Neural cell (in vitro differentiated cells): ENCODE measurements at regions not wholly inside any gene's neighbourhood (a gene's known extent, or its start where the extent isn't known, plus 50 kb on each side); places are given as distances from the start of the nearest gene placed in this dataset.

Experiments
- H2AFZ ChIP-seq: fragments of 200-600, 300-800 bp; sonication (generic), shearing (Covaris generic); 2 replicates; pipeline ENCODE4 v1.6.0; 2014; ENCODE audit warnings: low read depth, mild to moderate bottlenecking, antibody characterized with exemption, low read length, moderate library complexity
- H3F3A ChIP-seq: fragments of 200-600 bp; shearing (Covaris generic); 2 replicates; pipeline ENCODE4 v1.6.1; 2016; ENCODE audit warnings: mild to moderate bottlenecking, moderate library complexity, mixed read lengths, antibody characterized with exemption, low read length; ENCODE audit not compliant: insufficient read depth, poor library complexity, severe bottlenecking
- H3K27ac ChIP-seq: fragments of 200-600, 300-800 bp; sonication (generic), shearing (Covaris generic); 2 replicates; pipeline ENCODE4 v1.5.1; 2014; ENCODE audit warnings: mild to moderate bottlenecking, low read length, moderate library complexity
- H3K27me3 ChIP-seq: fragments of 300-800, 200-600 bp; sonication (generic), shearing (Covaris generic); 2 replicates; pipeline ENCODE4 v1.6.0; 2014; ENCODE audit warnings: mild to moderate bottlenecking, low read depth, low read length, moderate library complexity; ENCODE audit not compliant: insufficient read depth
- H3K36me3 ChIP-seq: fragments of 300-800, 200-600 bp; sonication (generic), shearing (Covaris generic); 2 replicates; pipeline ENCODE4 v1.5.1; 2014; ENCODE audit warnings: mild to moderate bottlenecking, antibody characterized with exemption, low read length, moderate library complexity; ENCODE audit not compliant: insufficient read depth
- H3K4me2 ChIP-seq: fragments of 300-800, 200-600 bp; sonication (generic), shearing (Covaris generic); 2 replicates; pipeline ENCODE4 v1.6.0; 2014; ENCODE audit warnings: mild to moderate bottlenecking, low read length
- H3K4me3 ChIP-seq: fragments of 300-800, 200-600 bp; sonication (generic), shearing (Covaris generic); 2 replicates; pipeline ENCODE4 v1.5.1; 2014; ENCODE audit warnings: mild to moderate bottlenecking, low read length, moderate library complexity
- H3K79me2 ChIP-seq: fragments of 200-600 bp; shearing (Covaris generic); replicated peaks from 2 replicates; pipeline ENCODE4 v1.6.0; 2014; ENCODE audit warnings: mild to moderate bottlenecking, low read length, moderate library complexity; ENCODE audit not compliant: insufficient read depth
- H3K9ac ChIP-seq: fragments of 300-800, 200-600 bp; sonication (generic), shearing (Covaris generic); 2 replicates; pipeline ENCODE4 v1.6.1; 2016; ENCODE audit warnings: mild to moderate bottlenecking, low read length, mixed read lengths
- H3K9me2 ChIP-seq: fragments of 200-600 bp; shearing (Covaris generic); 2 replicates; pipeline ENCODE4 v1.6.1; 2016; ENCODE audit warnings: mild to moderate bottlenecking, low read length, mixed read lengths; ENCODE audit not compliant: insufficient read depth
- H3K9me3 ChIP-seq: fragments of 200-600, 300-800 bp; sonication (generic), shearing (Covaris generic); 2 replicates; pipeline ENCODE4 v1.6.1; 2016; ENCODE audit warnings: mild to moderate bottlenecking, mixed run types, low read length, moderate library complexity, mixed read lengths
- H4K20me1 ChIP-seq: fragments of 200-600 bp; shearing (Covaris generic); 2 replicates; pipeline ENCODE4 v1.6.1; 2016; ENCODE audit warnings: mild to moderate bottlenecking, mixed run types; ENCODE audit not compliant: insufficient read depth
- EP300 ChIP-seq: fragments of 450-650 bp; conservative IDR thresholded peaks from 2 replicates; pipeline ENCODE4 v1.6.1; 2014; ENCODE audit warnings: antibody characterized with exemption, mild to moderate bottlenecking, moderate library complexity; ENCODE audit not compliant: poor library complexity, severe bottlenecking
- EZH2 ChIP-seq: fragments of 200-600, 300-800 bp; shearing (Covaris generic), sonication (generic); IDR thresholded peaks from 2 replicates; pipeline ENCODE4 v1.6.1; 2014; ENCODE audit warnings: antibody characterized with exemption, low read length, borderline replicate concordance, mild to moderate bottlenecking; ENCODE audit not compliant: insufficient read depth, poor library complexity, severe bottlenecking
- MXI1 ChIP-seq: fragments of 450-650 bp; conservative IDR thresholded peaks from 2 replicates; pipeline ENCODE4 v1.6.1; 2014; ENCODE audit warnings: antibody characterized with exemption, mild to moderate bottlenecking; ENCODE audit not compliant: poor library complexity, severe bottlenecking
- POLR2AphosphoS5 ChIP-seq: IDR thresholded peaks from 2 replicates; pipeline ENCODE4 v1.6.1; 2012
- RAD21 ChIP-seq: fragments of 450-650 bp; conservative IDR thresholded peaks from 2 replicates; pipeline ENCODE4 v1.6.1; 2014; ENCODE audit warnings: antibody characterized with exemption, mild to moderate bottlenecking, moderate library complexity
- SMC3 ChIP-seq: fragments of 450-650 bp; conservative IDR thresholded peaks from 2 replicates; pipeline ENCODE4 v1.6.1; 2014; ENCODE audit warnings: antibody characterized with exemption, mild to moderate bottlenecking, moderate library complexity; ENCODE audit not compliant: poor library complexity
- TAF1 ChIP-seq: IDR thresholded peaks from 2 replicates; pipeline ENCODE4 v1.6.1; 2012; ENCODE audit warnings: low read depth
- TF ChIP-seq, protein P1 (sequence below): IDR thresholded peaks from 2 replicates; pipeline ENCODE4 v1.6.1; 2012; ENCODE audit warnings: borderline replicate concordance
- TF ChIP-seq, protein P2 (sequence below): fragments of 450-650 bp; IDR thresholded peaks from 2 replicates; pipeline ENCODE4 v1.5.1; 2014; ENCODE audit warnings: antibody characterized with exemption, mild to moderate bottlenecking, moderate library complexity; ENCODE audit not compliant: poor library complexity, severe bottlenecking

DNA sequence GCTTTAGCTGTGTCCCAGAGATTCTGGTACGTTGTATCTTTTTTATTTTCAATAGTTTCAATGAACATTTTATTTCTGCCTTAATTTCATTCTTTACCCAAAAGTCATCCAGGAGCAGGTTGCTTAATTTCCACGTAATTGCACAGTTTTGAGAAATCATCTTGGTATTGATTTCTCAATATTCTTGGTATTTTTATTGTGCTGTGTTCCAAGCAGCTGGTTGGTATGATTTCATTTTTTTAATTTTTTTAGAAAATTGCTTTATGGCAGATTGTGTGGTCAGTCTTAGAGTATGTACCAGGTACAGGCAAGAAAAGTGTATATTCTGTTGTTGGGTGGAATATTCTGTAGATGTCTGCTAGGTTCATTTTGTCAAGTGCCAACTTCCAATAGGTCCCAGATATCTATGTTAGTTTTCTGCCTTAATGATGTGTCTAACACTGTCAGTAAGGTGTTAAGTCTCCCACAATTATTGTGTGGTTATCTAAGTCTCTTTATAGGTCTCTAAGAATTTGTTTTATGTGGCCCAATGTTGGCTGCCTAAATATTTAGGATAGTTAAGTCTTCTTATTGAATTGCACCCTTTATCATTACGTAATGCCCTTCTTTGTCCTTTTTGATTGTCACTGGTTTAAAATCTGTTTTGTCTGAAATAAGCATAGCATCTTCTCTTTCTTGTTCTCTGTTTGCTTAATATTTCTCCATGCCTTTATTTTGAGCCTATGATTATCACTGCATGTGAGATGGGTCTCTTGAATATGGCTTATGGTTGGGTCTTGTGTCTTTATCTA lies 366.9 kb upstream of the IRAK1BP1 start:
- no peaks in the 10 kb centered on the region for H3K27me3 ChIP-seq
- no peak overlapping the region for H3K4me2 ChIP-seq
- no peaks in the 10 kb centered on the region for H3K9me3 ChIP-seq
- H3K4me3 ChIP-seq: no peak overlapping the region
- H3F3A ChIP-seq: no peaks in the 10 kb centered on the region
- H3K79me2 ChIP-seq: no peaks in the 10 kb centered on the region
- H3K27ac ChIP-seq: no peak overlapping the region
- H3K9ac ChIP-seq: no peak overlapping the region
- no peaks in the 10 kb centered on the region for H3K36me3 ChIP-seq
- H3K9me2 ChIP-seq: no peaks in the 10 kb centered on the region
- TF ChIP-seq RAD21: no peak
- no peaks in the 10 kb centered on the region for H4K20me1 ChIP-seq
- no peak overlapping the region for H2AFZ ChIP-seq

DNA sequence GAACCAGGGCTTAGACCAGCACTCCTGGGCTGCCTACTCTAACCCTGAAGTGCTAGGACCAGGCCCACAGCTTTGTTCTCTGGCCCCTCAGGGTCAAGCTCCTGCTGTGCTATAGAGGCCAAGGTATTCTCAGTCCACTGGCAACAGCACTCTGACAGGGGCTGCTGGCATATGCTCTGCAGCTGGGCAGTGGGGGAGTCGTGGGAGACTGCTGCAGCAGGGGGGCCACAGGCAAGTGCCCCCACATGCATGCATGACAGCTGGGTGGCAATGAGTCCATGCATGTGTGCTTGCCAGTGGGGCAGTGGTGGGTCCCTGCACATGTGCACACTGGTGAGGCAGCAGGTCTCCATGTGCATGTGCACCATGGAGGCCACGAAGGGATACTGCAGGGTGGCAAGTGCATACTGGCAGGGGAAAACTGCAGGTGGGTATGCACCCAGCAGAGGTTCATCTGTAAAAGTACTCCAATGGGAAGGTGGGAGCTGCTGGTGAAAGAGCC lies 364.9 kb upstream of the IRAK1BP1 start:
- no peak overlapping the region for H3K4me3 ChIP-seq
- H3K9ac ChIP-seq: no peak overlapping the region
- no peaks in the 10 kb centered on the region for H3K9me3 ChIP-seq
- no peaks in the 10 kb centered on the region for H3F3A ChIP-seq
- no peaks in the 10 kb centered on the region for H3K36me3 ChIP-seq
- no peak overlapping the region for H2AFZ ChIP-seq
- no peaks in the 10 kb centered on the region for H3K79me2 ChIP-seq
- no peak overlapping the region for H3K27ac ChIP-seq
- no peak overlapping the region for H3K4me2 ChIP-seq
- no peaks in the 10 kb centered on the region for H3K27me3 ChIP-seq
- H3K9me2 ChIP-seq: no peaks in the 10 kb centered on the region
- TF ChIP-seq TAF1 (no peak), POLR2AphosphoS5 (no peak), EP300 (no peak), RAD21 (no peak), MXI1 (no peak), EZH2 (no peak), SMC3 (no peak)
- TF ChIP-seq, protein P1, sequence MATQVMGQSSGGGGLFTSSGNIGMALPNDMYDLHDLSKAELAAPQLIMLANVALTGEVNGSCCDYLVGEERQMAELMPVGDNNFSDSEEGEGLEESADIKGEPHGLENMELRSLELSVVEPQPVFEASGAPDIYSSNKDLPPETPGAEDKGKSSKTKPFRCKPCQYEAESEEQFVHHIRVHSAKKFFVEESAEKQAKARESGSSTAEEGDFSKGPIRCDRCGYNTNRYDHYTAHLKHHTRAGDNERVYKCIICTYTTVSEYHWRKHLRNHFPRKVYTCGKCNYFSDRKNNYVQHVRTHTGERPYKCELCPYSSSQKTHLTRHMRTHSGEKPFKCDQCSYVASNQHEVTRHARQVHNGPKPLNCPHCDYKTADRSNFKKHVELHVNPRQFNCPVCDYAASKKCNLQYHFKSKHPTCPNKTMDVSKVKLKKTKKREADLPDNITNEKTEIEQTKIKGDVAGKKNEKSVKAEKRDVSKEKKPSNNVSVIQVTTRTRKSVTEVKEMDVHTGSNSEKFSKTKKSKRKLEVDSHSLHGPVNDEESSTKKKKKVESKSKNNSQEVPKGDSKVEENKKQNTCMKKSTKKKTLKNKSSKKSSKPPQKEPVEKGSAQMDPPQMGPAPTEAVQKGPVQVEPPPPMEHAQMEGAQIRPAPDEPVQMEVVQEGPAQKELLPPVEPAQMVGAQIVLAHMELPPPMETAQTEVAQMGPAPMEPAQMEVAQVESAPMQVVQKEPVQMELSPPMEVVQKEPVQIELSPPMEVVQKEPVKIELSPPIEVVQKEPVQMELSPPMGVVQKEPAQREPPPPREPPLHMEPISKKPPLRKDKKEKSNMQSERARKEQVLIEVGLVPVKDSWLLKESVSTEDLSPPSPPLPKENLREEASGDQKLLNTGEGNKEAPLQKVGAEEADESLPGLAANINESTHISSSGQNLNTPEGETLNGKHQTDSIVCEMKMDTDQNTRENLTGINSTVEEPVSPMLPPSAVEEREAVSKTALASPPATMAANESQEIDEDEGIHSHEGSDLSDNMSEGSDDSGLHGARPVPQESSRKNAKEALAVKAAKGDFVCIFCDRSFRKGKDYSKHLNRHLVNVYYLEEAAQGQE: no peak
- TF ChIP-seq, protein P2, sequence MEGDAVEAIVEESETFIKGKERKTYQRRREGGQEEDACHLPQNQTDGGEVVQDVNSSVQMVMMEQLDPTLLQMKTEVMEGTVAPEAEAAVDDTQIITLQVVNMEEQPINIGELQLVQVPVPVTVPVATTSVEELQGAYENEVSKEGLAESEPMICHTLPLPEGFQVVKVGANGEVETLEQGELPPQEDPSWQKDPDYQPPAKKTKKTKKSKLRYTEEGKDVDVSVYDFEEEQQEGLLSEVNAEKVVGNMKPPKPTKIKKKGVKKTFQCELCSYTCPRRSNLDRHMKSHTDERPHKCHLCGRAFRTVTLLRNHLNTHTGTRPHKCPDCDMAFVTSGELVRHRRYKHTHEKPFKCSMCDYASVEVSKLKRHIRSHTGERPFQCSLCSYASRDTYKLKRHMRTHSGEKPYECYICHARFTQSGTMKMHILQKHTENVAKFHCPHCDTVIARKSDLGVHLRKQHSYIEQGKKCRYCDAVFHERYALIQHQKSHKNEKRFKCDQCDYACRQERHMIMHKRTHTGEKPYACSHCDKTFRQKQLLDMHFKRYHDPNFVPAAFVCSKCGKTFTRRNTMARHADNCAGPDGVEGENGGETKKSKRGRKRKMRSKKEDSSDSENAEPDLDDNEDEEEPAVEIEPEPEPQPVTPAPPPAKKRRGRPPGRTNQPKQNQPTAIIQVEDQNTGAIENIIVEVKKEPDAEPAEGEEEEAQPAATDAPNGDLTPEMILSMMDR: no peak
- H4K20me1 ChIP-seq: no peaks in the 10 kb centered on the region
